A549 (cell line): ENCODE measurements at regions not wholly inside any gene's neighbourhood (a gene's known extent, or its start where the extent isn't known, plus 50 kb on each side); places are given as distances from the start of the nearest gene placed in this dataset.

Source experiments
- CBX8 ChIP-seq: fragments of 200-600 bp; sonication (generic); IDR thresholded peaks from 2 replicates; pipeline ENCODE4 v1.6.1; 2016
- CEBPB ChIP-seq, 2 experiments: fragments of >200 bp in 1 of 2; sonication (Bioruptor Twin) in 1 of 2; formaldehyde crosslinking in 1 of 2; IDR thresholded peaks; 2 replicates each; pipeline ENCODE4 v1.6.1; 2012 to 2016
- CHD4 ChIP-seq: fragments of 200-600 bp; sonication (generic); IDR thresholded peaks from 2 replicates; pipeline ENCODE4 v1.6.1; 2016; ENCODE audit warnings: antibody characterized with exemption, mild to moderate bottlenecking, borderline replicate concordance
- HDAC2 ChIP-seq: fragments of 200-600 bp; sonication (generic); IDR thresholded peaks from 2 replicates; pipeline ENCODE4 v1.6.1; 2016
- HEYL ChIP-seq: fragments of 250-450 bp; sonication (Bioruptor Pico); IDR thresholded peaks from 2 replicates; pipeline ENCODE4 v1.8.0; 2021; ENCODE audit warnings: mild to moderate bottlenecking, moderate library complexity
- MAFK ChIP-seq: fragments of 450-650 bp; IDR thresholded peaks from 2 replicates; pipeline ENCODE4 v1.6.1; 2014; ENCODE audit not compliant: partially characterized antibody
- NPAS2 ChIP-seq: fragments of 250-450 bp; sonication (Bioruptor Pico); IDR thresholded peaks from 2 replicates; pipeline ENCODE4 v1.8.0; 2022; ENCODE audit warnings: mild to moderate bottlenecking, moderate library complexity, borderline replicate concordance
- POLR2A ChIP-seq: IDR thresholded peaks from 2 replicates; pipeline ENCODE4 v1.6.1; 2012; ENCODE audit warnings: mild to moderate bottlenecking, low read length
- RAD21 ChIP-seq, 2 experiments: fragments of >200 bp in 1 of 2; sonication (Bioruptor Twin) in 1 of 2; formaldehyde crosslinking in 1 of 2; IDR thresholded peaks in 1 of 2; conservative IDR thresholded peaks in 1 of 2; 2 replicates in 1 of 2; 3 replicates in 1 of 2; pipeline ENCODE4 v1.6.1; 2012 to 2018; ENCODE audit warnings: inconsistent platforms in 1 of 2
- ZFP36 ChIP-seq: fragments of 450-650 bp; IDR thresholded peaks from 2 replicates; pipeline ENCODE4 v1.6.1; 2014; ENCODE audit warnings: borderline replicate concordance; ENCODE audit not compliant: partially characterized antibody
- TF ChIP-seq, protein P1 (sequence below): fragments of >200 bp; sonication (Bioruptor Twin); formaldehyde crosslinking; IDR thresholded peaks from 3 replicates; pipeline ENCODE4 v1.5.1; 2016
- TF ChIP-seq, protein P2 (sequence below): fragments of 450-650 bp; IDR thresholded peaks from 2 replicates; pipeline ENCODE4 v1.6.1; 2014; ENCODE audit warnings: antibody characterized with exemption
- TF ChIP-seq, protein P3 (sequence below): fragments of 250-450 bp; sonication (Bioruptor Pico); IDR thresholded peaks from 2 replicates; pipeline ENCODE4 v1.5.0; 2021; ENCODE audit warnings: mild to moderate bottlenecking, moderate library complexity, borderline replicate concordance

DNA sequence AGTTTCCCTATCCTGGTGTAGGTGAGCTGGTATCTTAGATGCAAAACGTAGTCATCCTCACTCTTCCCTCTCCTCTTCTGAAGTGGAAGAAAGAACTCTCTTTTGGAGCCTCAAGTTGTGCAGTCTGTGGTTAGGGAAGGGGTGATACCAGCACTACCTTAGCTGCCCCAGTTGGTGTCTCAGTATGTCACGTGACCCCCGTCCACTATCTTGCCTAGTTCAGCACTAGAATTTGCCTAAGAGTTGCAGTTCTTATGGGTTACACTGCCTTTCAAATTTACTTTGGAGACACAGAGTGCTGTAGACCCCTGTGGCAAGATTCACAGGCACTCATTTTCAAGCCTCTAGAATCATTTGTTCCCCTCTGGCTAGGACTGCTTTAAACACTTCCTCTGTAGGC, 322.8 kb upstream of the EDA2R start:
- TF ChIP-seq, protein P1, sequence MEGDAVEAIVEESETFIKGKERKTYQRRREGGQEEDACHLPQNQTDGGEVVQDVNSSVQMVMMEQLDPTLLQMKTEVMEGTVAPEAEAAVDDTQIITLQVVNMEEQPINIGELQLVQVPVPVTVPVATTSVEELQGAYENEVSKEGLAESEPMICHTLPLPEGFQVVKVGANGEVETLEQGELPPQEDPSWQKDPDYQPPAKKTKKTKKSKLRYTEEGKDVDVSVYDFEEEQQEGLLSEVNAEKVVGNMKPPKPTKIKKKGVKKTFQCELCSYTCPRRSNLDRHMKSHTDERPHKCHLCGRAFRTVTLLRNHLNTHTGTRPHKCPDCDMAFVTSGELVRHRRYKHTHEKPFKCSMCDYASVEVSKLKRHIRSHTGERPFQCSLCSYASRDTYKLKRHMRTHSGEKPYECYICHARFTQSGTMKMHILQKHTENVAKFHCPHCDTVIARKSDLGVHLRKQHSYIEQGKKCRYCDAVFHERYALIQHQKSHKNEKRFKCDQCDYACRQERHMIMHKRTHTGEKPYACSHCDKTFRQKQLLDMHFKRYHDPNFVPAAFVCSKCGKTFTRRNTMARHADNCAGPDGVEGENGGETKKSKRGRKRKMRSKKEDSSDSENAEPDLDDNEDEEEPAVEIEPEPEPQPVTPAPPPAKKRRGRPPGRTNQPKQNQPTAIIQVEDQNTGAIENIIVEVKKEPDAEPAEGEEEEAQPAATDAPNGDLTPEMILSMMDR, result no peak
- no peak for TF ChIP-seq HEYL (CRISPR knock-in tag)
- no peak for TF ChIP-seq RAD21 (conservative IDR thresholded peaks at IDR 0.05 in 1 of 2, IDR thresholded peaks at IDR 0.05 in 1 of 2)
- TF ChIP-seq, protein P2, sequence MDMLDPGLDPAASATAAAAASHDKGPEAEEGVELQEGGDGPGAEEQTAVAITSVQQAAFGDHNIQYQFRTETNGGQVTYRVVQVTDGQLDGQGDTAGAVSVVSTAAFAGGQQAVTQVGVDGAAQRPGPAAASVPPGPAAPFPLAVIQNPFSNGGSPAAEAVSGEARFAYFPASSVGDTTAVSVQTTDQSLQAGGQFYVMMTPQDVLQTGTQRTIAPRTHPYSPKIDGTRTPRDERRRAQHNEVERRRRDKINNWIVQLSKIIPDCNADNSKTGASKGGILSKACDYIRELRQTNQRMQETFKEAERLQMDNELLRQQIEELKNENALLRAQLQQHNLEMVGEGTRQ, result no peak
- no peak for TF ChIP-seq CHD4
- TF ChIP-seq POLR2A, result no peak
- TF ChIP-seq CBX8, result no peak
- TF ChIP-seq, protein P3, sequence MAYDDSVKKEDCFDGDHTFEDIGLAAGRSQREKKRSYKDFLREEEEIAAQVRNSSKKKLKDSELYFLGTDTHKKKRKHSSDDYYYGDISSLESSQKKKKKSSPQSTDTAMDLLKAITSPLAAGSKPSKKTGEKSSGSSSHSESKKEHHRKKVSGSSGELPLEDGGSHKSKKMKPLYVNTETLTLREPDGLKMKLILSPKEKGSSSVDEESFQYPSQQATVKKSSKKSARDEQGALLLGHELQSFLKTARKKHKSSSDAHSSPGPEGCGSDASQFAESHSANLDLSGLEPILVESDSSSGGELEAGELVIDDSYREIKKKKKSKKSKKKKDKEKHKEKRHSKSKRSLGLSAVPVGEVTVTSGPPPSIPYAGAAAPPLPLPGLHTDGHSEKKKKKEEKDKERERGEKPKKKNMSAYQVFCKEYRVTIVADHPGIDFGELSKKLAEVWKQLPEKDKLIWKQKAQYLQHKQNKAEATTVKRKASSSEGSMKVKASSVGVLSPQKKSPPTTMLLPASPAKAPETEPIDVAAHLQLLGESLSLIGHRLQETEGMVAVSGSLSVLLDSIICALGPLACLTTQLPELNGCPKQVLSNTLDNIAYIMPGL (CRISPR knock-in tag), result no peak
- no peak for TF ChIP-seq CEBPB (IDR thresholded peaks at IDR 0.05)
- no peak for TF ChIP-seq ZFP36
- no peak for TF ChIP-seq HDAC2
- TF ChIP-seq NPAS2 (CRISPR knock-in tag), result no peak
- TF ChIP-seq MAFK, result no peak
